ENCODE measurements at regions not wholly inside any gene's neighbourhood (a gene's known extent, or its start where the extent isn't known, plus 50 kb on each side); places are given as distances from the start of the nearest gene placed in this dataset.

DNA sequence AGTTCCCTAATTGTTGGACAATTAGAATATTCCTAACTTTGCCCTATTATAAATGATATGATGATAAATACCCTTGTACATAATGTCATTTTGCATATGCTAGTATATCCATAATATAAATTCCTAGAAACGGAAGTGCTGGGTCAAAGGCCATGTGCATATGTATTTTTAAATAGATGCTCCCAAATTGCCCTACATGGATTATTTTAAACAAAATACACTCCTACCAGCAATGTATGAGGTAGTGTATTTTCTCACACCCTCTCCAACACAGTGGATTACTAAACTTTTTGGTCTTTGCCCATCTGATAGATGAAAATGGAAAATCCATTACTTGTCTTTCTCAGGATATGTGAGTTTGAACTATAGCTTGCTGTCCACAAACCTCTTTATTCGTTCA is 385.1 kb upstream of the JARID2 start:
- Histone ChIP-seq H3K9ac (ENCODE audit: low read length) (no peak overlapping the region), H2AFZ (ENCODE audit: low read depth, low read length, severe bottlenecking) (no peak overlapping the region), H3K9me2 (replicated peaks; ENCODE audit: insufficient read depth, low read length) (no peaks in the 10 kb centered on the region), H3K27me3 (ENCODE audit: low read length) (no peaks in the 10 kb centered on the region), H3K4me2 (ENCODE audit: low read depth, low read length, poor library complexity, severe bottlenecking) (no peak overlapping the region), H3K79me2 (ENCODE audit: insufficient read depth, low read length) (no peaks in the 10 kb centered on the region), H3K27ac (ENCODE audit: low read depth, low read length) (no peak overlapping the region), H4K20me1 (ENCODE audit: low read depth, low read length) (no peaks in the 10 kb centered on the region), H3K36me3 (ENCODE audit: low read length) (no peaks in the 10 kb centered on the region), H3K4me3 (ENCODE audit: insufficient read depth, low read length, poor library complexity, severe bottlenecking) (no peak overlapping the region), H3K9me3 (ENCODE audit: insufficient read depth, low read length) (no peaks in the 10 kb centered on the region), H3F3A (ENCODE audit: insufficient read depth) (no peaks in the 10 kb centered on the region)
- TF ChIP-seq, protein P1, sequence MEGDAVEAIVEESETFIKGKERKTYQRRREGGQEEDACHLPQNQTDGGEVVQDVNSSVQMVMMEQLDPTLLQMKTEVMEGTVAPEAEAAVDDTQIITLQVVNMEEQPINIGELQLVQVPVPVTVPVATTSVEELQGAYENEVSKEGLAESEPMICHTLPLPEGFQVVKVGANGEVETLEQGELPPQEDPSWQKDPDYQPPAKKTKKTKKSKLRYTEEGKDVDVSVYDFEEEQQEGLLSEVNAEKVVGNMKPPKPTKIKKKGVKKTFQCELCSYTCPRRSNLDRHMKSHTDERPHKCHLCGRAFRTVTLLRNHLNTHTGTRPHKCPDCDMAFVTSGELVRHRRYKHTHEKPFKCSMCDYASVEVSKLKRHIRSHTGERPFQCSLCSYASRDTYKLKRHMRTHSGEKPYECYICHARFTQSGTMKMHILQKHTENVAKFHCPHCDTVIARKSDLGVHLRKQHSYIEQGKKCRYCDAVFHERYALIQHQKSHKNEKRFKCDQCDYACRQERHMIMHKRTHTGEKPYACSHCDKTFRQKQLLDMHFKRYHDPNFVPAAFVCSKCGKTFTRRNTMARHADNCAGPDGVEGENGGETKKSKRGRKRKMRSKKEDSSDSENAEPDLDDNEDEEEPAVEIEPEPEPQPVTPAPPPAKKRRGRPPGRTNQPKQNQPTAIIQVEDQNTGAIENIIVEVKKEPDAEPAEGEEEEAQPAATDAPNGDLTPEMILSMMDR (IDR thresholded peaks at IDR 0.05; ENCODE audit: insufficient read depth, low read length, poor library complexity, severe bottlenecking): no peak
- no peak for TF ChIP-seq EZH2phosphoT487 (conservative IDR thresholded peaks at IDR 0.05; ENCODE audit: low read length)

DNA sequence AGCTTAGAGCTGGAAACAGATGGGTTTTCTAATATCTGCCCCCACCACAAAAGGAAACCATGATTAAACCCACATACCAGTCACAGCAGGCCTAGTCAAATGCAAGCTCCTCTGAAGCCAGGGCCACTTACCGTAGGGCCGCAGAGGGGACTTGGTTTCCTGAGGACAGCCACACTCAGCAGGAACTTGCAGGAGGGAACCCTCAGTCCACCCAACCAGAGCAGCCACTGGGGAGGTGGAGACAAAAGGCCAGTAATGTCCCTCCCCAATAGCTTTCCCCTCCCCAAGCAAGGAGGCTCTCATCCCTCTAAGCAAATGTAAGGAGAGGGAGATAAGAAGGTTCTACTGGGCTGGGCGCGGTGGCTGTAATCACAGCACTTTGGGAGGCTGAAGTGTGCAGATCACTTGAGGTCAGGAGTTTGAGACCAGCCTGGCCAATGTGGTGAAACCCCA is 384.4 kb upstream of the JARID2 start:
- H2AFZ ChIP-seq (ENCODE audit: low read depth, low read length, severe bottlenecking): no peak overlapping the region
- H3K4me3 ChIP-seq (ENCODE audit: insufficient read depth, low read length, poor library complexity, severe bottlenecking): no peak overlapping the region
- no peaks in the 10 kb centered on the region for H3K9me3 ChIP-seq (ENCODE audit: insufficient read depth, low read length)
- H3K9ac ChIP-seq (ENCODE audit: low read length): no peak overlapping the region
- no peaks in the 10 kb centered on the region for H3K9me2 ChIP-seq (replicated peaks; ENCODE audit: insufficient read depth, low read length)
- H3K4me2 ChIP-seq (ENCODE audit: low read depth, low read length, poor library complexity, severe bottlenecking): no peak overlapping the region
- H3K27me3 ChIP-seq (ENCODE audit: low read length): no peaks in the 10 kb centered on the region
- H3K36me3 ChIP-seq (ENCODE audit: low read length): no peaks in the 10 kb centered on the region
- H3K79me2 ChIP-seq (ENCODE audit: insufficient read depth, low read length): no peaks in the 10 kb centered on the region
- no peaks in the 10 kb centered on the region for H3F3A ChIP-seq (ENCODE audit: insufficient read depth)
- no peak overlapping the region for H3K27ac ChIP-seq (ENCODE audit: low read depth, low read length)
- TF ChIP-seq, protein P1 (IDR thresholded peaks at IDR 0.05; ENCODE audit: insufficient read depth, low read length, poor library complexity, severe bottlenecking): no peak
- no peak for TF ChIP-seq EZH2phosphoT487 (conservative IDR thresholded peaks at IDR 0.05; ENCODE audit: low read length)
- no peaks in the 10 kb centered on the region for H4K20me1 ChIP-seq (ENCODE audit: low read depth, low read length)

DNA sequence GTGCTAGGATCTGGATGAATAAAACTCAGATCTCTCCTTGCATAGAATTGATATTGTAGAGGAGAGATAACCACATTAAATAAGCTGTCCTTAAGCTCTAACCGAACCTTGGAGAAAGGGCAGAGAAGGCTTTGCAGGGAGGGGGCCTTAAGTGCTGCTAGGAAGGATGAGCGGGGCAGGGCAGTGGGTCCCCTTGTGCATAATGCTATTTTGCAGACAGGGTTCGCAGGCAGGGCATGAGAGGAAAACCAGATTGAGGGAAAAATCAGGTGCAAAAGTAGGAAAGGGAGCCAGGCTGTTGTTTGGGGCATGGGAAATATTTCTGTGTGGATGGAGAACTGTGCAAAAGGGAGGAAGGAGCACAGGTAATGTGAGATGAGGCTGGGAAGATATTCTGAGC is 383.0 kb upstream of the JARID2 start:
- Histone ChIP-seq H2AFZ (ENCODE audit: low read depth, low read length, severe bottlenecking) (no peak overlapping the region), H3K9me3 (ENCODE audit: insufficient read depth, low read length) (no peaks in the 10 kb centered on the region), H3K79me2 (ENCODE audit: insufficient read depth, low read length) (no peaks in the 10 kb centered on the region), H4K20me1 (ENCODE audit: low read depth, low read length) (no peaks in the 10 kb centered on the region), H3K4me2 (ENCODE audit: low read depth, low read length, poor library complexity, severe bottlenecking) (no peak overlapping the region), H3K36me3 (ENCODE audit: low read length) (no peaks in the 10 kb centered on the region), H3K27ac (ENCODE audit: low read depth, low read length) (no peak overlapping the region), H3K27me3 (ENCODE audit: low read length) (no peaks in the 10 kb centered on the region), H3F3A (ENCODE audit: insufficient read depth) (no peaks in the 10 kb centered on the region), H3K4me3 (ENCODE audit: insufficient read depth, low read length, poor library complexity, severe bottlenecking) (no peak overlapping the region), H3K9me2 (replicated peaks; ENCODE audit: insufficient read depth, low read length) (no peaks in the 10 kb centered on the region), H3K9ac (ENCODE audit: low read length) (no peak overlapping the region)
- no peak for TF ChIP-seq EZH2phosphoT487 (conservative IDR thresholded peaks at IDR 0.05; ENCODE audit: low read length)

DNA sequence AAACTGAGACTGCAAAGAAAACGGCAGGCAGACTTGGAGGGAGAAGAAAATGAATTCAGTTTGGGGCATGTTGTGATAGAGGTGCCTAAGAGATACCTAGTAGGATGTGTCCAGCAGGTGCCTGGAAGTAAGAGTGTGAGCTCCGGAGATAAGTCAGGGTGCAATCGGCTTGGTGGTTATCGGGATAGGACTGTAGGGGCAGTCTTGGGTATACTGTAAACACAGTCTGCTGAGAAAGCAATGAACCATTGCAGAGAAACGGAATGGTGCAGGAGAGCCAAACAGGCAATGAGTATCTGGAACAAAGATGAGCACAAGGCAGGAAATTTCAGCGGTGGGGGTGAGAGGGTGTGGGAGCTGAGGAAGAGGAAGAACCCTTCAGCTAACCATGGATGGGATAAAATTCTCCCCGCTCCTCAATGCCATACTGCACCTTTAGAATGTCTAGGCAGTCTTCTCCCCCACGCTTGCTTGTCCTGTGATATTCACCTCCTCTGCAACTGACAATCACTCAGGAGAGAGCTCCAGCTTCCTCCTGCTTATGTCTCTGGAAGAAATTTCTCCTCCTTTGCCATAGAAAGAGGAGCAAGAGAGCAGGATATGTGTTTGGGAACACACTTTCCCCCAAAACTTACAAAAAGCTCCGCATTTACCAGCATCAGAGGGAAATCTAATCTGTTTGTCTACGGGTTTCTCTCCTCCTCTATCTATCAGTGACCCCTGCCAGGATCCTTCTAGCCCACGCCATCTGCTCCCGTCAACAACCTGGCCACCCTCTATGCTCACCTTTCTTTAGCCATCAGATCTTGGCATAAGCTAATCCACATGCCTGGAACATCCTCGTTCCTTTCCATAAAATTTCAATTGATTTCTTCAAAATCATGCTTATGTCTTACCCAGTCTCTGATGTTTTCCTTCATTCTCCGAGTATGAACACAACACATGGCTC is 381.7 kb upstream of the JARID2 start:
- Histone ChIP-seq H3K79me2 (ENCODE audit: insufficient read depth, low read length) (no peaks in the 10 kb centered on the region), H3K9me3 (ENCODE audit: insufficient read depth, low read length) (no peaks in the 10 kb centered on the region), H3K4me3 (ENCODE audit: insufficient read depth, low read length, poor library complexity, severe bottlenecking) (no peak overlapping the region), H2AFZ (ENCODE audit: low read depth, low read length, severe bottlenecking) (no peak overlapping the region), H3K36me3 (ENCODE audit: low read length) (no peaks in the 10 kb centered on the region), H3K27me3 (ENCODE audit: low read length) (no peaks in the 10 kb centered on the region), H3K27ac (ENCODE audit: low read depth, low read length) (no peak overlapping the region), H3K9me2 (replicated peaks; ENCODE audit: insufficient read depth, low read length) (no peaks in the 10 kb centered on the region), H3K9ac (ENCODE audit: low read length) (no peak overlapping the region), H4K20me1 (ENCODE audit: low read depth, low read length) (no peaks in the 10 kb centered on the region), H3F3A (ENCODE audit: insufficient read depth) (no peaks in the 10 kb centered on the region), H3K4me2 (ENCODE audit: low read depth, low read length, poor library complexity, severe bottlenecking) (no peak overlapping the region)
- no peak for TF ChIP-seq EZH2phosphoT487 (conservative IDR thresholded peaks at IDR 0.05; ENCODE audit: low read length)
- TF ChIP-seq, protein P1 (IDR thresholded peaks at IDR 0.05; ENCODE audit: insufficient read depth, low read length, poor library complexity, severe bottlenecking): no peak
